KOPT-K1 (cell line): ENCODE measurements at regions not wholly inside any gene's neighbourhood (a gene's known extent, or its start where the extent isn't known, plus 50 kb on each side); places are given as distances from the start of the nearest gene placed in this dataset.

Experiments used
- H3K27ac ChIP-seq: fragments of 200-600 bp; sonication (generic); 2 replicates; pipeline ENCODE4 v1.5.1; 2016; ENCODE audit warnings: antibody characterized with exemption, mild to moderate bottlenecking, low read depth, low read length; ENCODE audit not compliant: poor library complexity, severe bottlenecking
- H3K36me3 ChIP-seq: fragments of 200-600 bp; sonication (generic); 2 replicates; pipeline ENCODE4 v1.5.1; 2017; ENCODE audit warnings: antibody characterized with exemption, mild to moderate bottlenecking, low read length, moderate library complexity; ENCODE audit not compliant: insufficient read depth
- H3K9me3 ChIP-seq: fragments of 200-600 bp; sonication (generic); 2 replicates; pipeline ENCODE4 v1.5.1; 2017; ENCODE audit warnings: antibody characterized with exemption, low read length, mild to moderate bottlenecking; ENCODE audit not compliant: insufficient read depth, poor library complexity, severe bottlenecking

DNA sequence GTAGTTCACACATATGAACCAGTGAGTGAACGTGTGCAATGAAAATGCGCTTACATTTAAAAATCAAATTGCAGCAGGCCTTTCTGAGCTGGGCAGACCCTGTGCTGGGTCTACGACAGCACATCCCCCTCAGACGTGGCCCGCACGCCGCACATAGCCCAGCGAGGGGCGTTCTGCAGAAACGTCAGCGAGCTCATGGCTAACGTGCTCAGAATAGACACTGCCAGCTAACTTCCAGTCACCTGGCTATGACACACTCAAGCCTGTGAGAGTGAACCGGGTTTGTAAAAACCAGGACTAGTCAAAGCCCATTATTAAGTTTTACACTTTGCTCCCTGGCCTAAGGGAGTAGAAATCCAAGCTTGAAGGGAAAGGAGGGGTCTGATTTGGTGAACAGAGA lies 108.1 kb upstream of the INSIG1 start:
- peak overlapping the region; percentile 67 for H3K27ac ChIP-seq

DNA sequence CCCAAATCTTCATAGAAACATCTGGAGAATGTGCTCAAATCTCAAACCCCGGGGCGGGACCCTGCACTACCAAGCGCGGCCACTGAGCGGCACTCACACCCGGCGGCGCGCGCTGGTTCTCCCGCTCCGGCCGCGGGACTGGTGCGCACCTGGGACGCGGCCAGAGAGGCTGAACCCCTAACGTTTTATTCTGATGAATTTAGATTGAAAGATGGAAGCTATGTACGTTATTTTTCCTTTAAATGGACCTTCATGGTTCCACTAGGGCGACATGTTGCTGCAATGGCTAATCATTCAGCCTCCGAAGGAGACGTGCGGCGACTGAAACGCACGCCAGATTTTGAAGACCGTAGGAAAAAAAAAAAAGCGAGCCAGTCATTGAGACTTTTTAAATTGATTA lies 107.0 kb upstream of the INSIG1 start:
- Histone ChIP-seq H3K9me3 (peaks cover 51% of the 10 kb centered on the region), H3K27ac (no peak overlapping the region), H3K36me3 (no peaks in the 10 kb centered on the region)

More for the DNA sequence above, 108.1 kb upstream of the INSIG1 start:
- Histone ChIP-seq H3K36me3 (no peaks in the 10 kb centered on the region), H3K9me3 (peaks cover 51% of the 10 kb centered on the region)

DNA sequence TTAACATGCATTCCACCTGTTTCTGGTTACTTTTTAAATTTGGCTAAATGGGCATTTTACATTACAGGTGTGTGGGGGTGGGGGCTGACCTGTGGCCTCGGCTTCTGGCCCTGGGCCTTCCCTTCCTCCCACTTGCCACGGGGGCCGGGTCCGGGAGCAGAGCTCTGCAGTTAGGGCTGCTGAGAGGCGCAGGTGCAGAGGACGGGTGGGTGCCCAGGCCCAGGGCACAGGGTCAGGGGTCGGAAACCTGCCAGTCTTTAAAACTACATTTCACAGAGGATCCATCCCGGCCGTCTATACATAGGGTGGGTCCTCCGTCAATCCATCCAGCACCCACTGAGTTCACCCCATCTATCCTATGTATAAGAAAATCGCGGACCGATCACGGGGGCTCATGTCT lies 106.5 kb upstream of the INSIG1 start:
- no peak overlapping the region for H3K27ac ChIP-seq
- no peaks in the 10 kb centered on the region for H3K36me3 ChIP-seq
- peaks cover 51% of the 10 kb centered on the region for H3K9me3 ChIP-seq

DNA sequence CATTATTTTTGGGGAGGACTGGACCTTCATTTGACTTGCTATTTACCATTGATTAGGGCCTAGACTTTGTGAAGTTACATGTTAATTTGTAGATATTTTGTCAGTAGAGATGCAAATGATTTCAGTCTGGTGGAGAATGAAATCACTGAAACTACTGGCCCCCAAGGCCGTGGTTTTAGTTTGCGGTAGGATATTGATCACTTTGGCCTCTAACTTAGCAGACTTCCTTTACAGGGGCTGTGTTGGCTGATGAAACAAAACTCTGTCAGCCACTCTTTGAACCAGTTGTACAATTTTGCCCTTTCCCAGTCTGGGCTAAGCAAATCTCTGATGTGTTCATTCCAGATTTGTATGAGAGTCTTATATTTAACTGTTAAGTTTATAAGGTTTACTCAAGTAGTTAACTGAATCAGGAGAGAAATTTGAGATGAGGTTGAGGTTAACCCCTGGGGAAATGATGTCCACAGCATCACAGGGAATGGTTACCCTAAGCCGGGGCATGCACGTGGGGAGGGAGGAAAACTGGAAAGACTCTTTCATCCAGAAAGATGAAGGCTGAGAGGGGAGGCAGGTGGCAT lies 105.7 kb upstream of the INSIG1 start:
- Histone ChIP-seq H3K9me3 (peaks cover 51% of the 10 kb centered on the region), H3K36me3 (no peaks in the 10 kb centered on the region), H3K27ac (no peak overlapping the region)

DNA sequence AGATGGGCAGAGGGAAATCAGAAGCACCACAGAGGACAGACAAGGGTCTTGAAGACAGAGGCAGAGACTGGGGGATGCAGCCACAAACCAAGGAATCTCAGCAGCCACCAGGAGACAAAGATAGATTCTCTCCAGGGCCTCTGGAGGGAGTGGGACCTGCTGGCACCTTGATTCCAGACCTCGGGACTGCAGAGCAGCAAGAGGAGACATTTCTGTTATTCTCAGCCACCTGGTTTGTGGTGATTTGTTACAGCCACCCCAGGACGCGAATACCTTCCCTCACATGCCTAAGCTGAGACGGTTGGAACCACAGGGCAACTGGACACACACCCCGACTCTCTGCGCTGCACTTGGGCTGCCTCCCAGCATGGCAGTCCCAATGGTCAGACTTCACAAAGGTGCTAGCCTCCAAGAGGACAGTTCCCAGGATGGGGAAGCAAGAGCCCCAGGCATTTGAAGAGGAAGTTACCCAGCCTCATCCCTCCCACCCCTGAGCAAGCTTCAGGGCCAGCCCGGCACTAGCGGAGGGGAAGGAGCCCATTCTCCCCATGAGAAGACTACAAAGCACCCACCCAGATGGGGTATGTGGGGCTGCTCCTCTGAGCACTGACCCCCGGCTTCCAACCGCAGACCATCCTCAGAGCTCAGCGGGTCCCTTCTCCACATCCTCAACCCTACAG lies 104.6 kb upstream of the INSIG1 start:
- Histone ChIP-seq H3K36me3 (no peaks in the 10 kb centered on the region), H3K27ac (no peak overlapping the region), H3K9me3 (peaks cover 45% of the 10 kb centered on the region)

DNA sequence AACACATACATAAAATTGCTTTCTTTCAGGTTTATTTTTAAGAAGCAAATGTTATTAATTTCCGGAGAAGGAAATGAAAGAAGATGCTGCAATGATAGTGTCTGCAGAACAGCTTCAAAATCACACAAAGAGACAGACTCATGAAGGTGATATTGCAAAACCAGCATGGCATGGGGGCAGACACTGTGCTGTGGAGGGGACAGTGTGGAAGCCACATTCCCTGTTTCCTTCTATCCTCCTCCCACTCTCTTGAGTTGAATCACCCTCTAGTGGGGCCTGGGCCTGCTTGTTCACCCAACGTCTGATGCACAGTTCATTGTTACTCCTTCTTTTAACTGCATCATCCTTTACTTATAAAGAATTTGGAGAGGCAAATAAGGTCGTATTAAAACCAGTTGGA lies 104.0 kb upstream of the INSIG1 start:
- H3K36me3 ChIP-seq: no peaks in the 10 kb centered on the region
- H3K9me3 ChIP-seq: peaks cover 45% of the 10 kb centered on the region
- H3K27ac ChIP-seq: no peak overlapping the region

DNA sequence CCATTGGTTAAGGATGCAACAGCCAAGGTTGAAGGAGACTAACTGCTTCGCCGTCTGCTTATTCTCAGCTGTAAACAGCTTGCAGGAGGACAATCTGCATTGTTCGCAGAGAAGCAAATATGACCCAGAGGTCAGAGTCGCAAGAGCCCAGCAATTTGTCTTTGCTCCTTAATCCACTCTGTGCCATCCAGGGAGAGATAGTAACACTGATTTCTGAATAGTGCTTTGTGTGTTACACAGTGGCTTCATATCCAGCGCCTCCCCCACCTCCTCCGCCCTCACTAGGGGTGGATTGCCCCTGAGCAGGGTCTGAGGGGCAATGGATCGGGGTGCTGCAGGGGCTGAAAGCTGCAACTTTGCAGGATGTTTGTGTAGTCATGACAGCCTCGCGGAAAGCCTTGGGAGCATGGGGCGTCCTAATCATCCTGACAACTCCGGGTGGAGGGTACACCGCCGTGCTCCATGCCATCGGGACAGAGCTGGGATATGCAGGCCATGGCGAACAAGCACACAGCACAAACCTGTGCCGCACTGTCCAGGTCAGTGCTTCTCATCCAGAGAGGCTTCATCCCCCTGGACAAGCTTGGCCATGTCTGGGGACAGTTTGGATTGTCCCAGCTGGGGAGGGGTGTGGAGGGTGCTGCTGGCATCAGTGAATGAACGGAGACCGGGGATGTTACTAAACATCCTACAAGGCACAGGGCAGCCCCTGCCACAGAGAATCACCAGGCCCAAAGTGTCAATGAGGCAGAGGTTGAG lies 103.1 kb upstream of the INSIG1 start:
- H3K9me3 ChIP-seq: peaks cover 45% of the 10 kb centered on the region
- no peak overlapping the region for H3K27ac ChIP-seq
- no peaks in the 10 kb centered on the region for H3K36me3 ChIP-seq

DNA sequence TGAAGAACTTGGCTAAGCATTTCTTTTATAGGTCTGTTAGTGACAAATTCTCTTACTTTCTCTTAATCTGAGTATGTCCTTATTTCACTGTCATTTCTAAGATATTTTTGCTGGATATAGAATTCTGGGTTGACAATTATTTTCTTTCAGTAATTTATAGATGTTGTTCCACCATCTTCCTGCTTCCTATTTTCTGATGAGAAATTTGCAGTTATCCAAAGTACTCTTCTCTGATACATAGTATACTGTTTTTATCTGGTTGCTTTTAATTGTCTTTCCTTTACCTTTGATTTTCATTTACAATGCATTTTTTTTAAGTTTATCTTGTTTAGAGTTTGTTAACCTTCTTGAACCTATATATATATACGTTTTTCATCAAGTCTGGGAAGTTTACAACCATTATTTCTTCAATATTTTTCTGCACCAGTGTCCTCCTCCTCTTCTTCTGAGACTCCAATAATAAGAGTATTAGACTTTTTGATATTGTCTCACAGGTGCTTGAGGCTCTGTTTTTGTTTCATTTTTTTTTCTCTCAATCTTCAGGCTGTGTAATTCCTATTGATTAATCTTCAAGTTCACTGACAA lies 101.6 kb upstream of the INSIG1 start:
- H3K9me3 ChIP-seq: peaks cover 45% of the 10 kb centered on the region

DNA sequence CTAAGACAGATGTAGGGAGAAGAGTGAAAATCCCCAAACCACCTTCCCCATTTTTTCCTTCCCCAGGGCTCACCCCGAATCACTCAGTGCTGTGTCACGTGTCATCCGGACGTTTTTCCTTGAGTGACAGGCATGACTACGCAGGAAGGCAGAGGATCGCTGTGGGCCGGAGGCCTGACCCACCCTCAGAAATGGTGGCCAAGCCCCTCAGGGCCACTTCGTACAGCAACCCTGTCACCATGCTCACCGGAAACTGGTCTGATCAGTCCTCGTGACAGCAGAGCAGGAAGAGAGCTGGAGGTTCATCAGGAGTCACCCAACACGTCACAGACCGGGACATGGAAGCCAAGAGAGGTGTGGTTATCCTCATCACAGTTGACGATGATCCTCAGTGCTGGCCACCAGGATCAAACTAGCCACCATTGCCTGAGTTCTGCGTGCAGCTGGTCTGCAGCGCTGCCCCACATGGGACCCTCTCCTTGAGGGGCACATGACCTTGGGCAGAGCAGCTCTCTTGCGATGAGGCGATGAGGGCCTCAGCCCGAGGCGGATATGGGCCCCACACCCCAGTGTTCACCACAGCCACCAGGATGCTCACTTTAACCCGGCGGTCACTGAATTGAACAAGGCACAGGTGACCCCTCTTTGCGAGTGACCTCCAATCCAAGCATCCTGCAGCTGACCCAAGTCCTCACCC lies 99.3 kb upstream of the INSIG1 start:
- Histone ChIP-seq H3K9me3 (peaks cover 33% of the 10 kb centered on the region), H3K27ac (no peak overlapping the region), H3K36me3 (no peaks in the 10 kb centered on the region)

More for the DNA sequence above, 101.6 kb upstream of the INSIG1 start:
- Histone ChIP-seq H3K27ac (no peak overlapping the region), H3K36me3 (no peaks in the 10 kb centered on the region)

DNA sequence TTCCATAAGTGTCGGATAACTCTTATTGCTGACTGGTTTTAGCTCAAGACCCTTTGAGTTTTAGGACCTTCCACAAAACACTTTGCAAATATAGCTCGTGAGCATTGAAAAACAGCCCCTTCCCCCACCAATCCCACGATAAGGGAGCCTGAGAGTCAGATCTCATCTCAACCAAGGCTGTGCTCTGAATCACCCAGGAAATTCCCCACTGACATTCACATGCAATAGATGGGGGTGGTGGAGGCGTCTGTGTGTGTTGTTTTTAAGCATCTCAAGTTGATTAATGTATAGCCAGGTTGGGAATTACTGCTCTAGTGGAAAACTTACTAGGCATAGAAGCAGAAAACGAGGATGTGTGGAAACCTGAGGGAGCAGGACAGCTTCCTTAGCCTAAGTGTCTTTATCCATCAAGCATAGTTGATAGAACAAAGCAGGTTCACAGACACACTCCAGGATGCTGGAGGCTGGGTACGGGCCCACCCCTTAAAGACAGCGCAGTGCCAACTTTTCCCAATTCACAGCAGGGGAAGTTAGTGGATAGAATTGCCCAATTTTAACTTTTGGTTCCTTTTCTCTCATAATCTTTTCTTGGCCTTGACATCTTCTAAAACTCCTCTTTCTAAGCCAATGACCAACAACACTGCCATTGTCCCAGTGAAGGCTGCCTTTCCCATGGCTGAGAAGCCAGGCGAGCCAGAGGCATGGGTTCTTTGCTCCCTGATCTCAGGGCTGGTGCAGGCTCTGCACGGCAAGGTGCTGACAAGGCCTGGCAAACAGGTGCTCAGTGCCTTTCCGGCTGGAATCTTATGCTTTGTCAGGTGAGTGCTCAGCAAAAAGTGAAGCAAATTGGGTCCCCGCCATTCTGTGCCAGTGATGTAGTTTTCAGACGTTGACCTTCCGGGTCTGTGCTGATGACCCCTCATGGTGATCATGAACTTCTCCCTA lies 98.5 kb upstream of the INSIG1 start:
- H3K36me3 ChIP-seq: no peaks in the 10 kb centered on the region
- H3K9me3 ChIP-seq: peaks cover 31% of the 10 kb centered on the region
- H3K27ac ChIP-seq: no peak overlapping the region

DNA sequence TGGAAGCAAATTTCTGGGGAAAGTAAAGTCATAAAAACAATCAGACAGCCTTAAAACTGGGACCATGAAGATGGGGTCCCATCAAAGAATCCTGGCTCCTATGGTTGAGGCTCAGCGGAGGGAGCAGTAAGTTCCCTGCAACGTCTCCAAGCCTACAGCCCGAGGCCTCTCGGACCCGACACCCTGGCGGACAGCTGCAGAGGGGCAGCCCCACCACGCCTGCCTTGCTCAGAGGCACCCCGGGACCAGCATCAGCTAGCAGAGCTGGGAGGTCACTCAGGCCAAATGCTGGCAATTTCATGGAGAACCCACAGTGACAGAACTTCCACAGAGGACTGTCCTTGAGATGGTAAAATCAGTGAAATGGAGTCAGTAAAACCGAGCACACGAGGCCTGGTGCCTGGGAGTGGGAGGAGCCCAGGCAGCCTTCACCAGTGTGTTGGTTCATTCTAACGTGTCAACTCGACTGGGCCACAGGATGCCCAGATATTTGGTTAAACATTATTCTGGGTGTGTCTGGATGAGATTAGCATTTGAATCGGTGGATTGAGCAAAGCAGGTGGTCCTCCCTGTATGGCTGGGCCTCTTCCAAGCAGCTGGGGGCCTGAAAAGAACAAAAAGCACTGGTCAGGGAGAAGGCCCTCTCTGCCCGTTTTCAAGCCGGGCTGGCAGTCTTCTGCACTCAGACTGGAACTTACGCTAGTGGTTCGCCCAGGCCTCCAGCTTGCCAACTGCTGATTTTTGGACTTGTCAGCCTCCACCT lies 96.2 kb upstream of the INSIG1 start:
- Histone ChIP-seq H3K36me3 (no peaks in the 10 kb centered on the region), H3K27ac (no peak overlapping the region), H3K9me3 (peaks cover 8% of the 10 kb centered on the region)

DNA sequence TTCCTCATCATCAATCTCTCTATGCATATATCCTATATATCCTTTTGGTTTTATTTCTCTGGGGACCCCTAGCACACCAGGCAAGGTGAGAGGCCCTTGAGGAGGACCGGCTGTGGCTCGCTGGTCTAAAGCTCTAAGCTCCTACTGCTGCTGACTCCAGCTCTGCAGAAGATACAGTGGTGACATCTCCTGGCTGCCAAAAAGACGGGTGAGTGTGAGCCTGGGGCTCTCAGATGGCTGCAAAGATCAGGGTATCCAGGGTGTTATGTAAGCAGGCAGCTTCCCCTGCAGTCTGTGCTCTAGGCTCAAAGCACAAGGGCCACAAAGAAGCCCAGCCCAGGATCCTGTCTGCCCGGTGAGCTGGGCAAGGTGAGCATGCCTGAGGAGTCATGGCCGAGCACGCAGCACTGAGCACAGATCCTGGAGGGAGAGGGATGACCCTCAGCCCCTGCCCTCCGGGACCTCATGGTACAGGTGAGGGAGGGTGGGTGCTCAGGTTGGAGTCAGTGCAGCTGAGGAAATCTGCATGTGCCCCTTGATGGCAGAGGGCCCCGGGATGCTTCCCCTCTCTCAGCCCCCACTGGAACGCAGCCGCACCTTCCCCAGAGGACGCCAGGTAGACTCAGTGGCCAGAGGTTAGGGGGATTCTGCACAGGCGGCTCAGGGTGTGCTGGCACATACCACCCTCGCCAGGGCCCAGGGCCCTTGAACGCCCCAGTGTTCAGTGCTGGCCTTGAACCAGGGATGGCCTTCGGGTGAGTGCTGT lies 95.4 kb upstream of the INSIG1 start:
- Histone ChIP-seq H3K36me3 (no peaks in the 10 kb centered on the region), H3K27ac (peak overlapping the region; percentile 88), H3K9me3 (no peaks in the 10 kb centered on the region)
